Spleen (tissue), 11 donors: ENCODE measurements at regions not wholly inside any gene's neighbourhood (a gene's known extent, or its start where the extent isn't known, plus 50 kb on each side); places are given as distances from the start of the nearest gene placed in this dataset.

Experiments used
- DNase-seq: peaks from one replicate; pipeline ENCODE4 v3.0.0-alpha.2; 2020
- H3K27ac ChIP-seq, 8 donors: fragments of 200-600 bp; sonication (generic) in 7 of 8; 1 replicate in 4 of 8; 2 replicates in 4 of 8; pipeline versions ENCODE4 v1.5.0 to v1.8.0; 2016 to 2021; ENCODE audit warnings: inconsistent platforms in 4 of 8, mild to moderate bottlenecking in 4 of 8, moderate library complexity in 1 of 8
- H3K27me3 ChIP-seq, 7 donors: fragments of 200-600 bp; sonication (generic) in 6 of 7; replicated peaks in 1 of 7; 1 replicate in 4 of 7; 2 replicates in 3 of 7; pipeline versions ENCODE4 v1.5.0 to v1.8.0; 2016 to 2021; ENCODE audit warnings: inconsistent platforms in 3 of 7, mild to moderate bottlenecking in 1 of 7
- H3K36me3 ChIP-seq, 6 donors: fragments of 200-600 bp; sonication (generic) in 5 of 6; 1 replicate in 4 of 6; 2 replicates in 2 of 6; pipeline versions ENCODE4 v1.5.0 to v1.8.0; 2016 to 2021; ENCODE audit warnings: inconsistent platforms in 2 of 6
- H3K4me1 ChIP-seq, 6 donors: fragments of 200-600 bp; sonication (generic) in 5 of 6; 1 replicate in 3 of 6; 2 replicates in 3 of 6; pipeline versions ENCODE4 v1.5.0 to v1.8.0; 2016 to 2021; ENCODE audit warnings: inconsistent platforms in 3 of 6
- H3K4me3 ChIP-seq, 8 donors: fragments of 200-600 bp; sonication (generic) in 7 of 8; 1 replicate in 4 of 8; 2 replicates in 4 of 8; pipeline versions ENCODE4 v1.5.0 to v1.8.0; 2016 to 2021; ENCODE audit warnings: inconsistent platforms in 4 of 8, mild to moderate bottlenecking in 4 of 8, moderate library complexity in 2 of 8
- H3K9me3 ChIP-seq, 8 donors: fragments of 200-600 bp; sonication (generic) in 7 of 8; 1 replicate in 4 of 8; 2 replicates in 4 of 8; pipeline versions ENCODE4 v1.5.0 to v1.8.0; 2016 to 2021; ENCODE audit warnings: inconsistent platforms in 4 of 8
- CTCF ChIP-seq, 11 experiments: fragments of 200-600 bp in 7 of 11; fragments of 450-650 bp in 4 of 11; sonication (generic) in 4 of 11; IDR thresholded peaks in 8 of 11; conservative IDR thresholded peaks in 3 of 11; 1 replicate in 7 of 11; 2 replicates in 4 of 11; pipeline versions ENCODE4 v1.4.0 to v1.8.0; 2016 to 2021; ENCODE audit warnings: antibody characterized with exemption in 11 of 11, inconsistent platforms in 4 of 11, mild to moderate bottlenecking in 1 of 11
- POLR2A ChIP-seq, 3 donors: fragments of 450-650 bp; IDR thresholded peaks; one replicate each; pipeline ENCODE4 v1.5.1; 2017; ENCODE audit warnings: antibody characterized with exemption in 3 of 3, mild to moderate bottlenecking in 1 of 3
- POLR2AphosphoS5 ChIP-seq, 3 donors: sonication (generic); formaldehyde crosslinking; IDR thresholded peaks; one replicate each; pipeline ENCODE4 v1.5.1; 2017; ENCODE audit warnings: antibody characterized with exemption in 3 of 3
- WGBS, 5 donors: extraction: QIAGEN DNeasy Blood & Tissue Kit in 3 of 5; methylation state at CpG; one replicate each; pipeline versions ENCODE4 v1.1.5 to v1.1.7; 2013 to 2018; 5-methylcytosine and 5-hydroxymethylcytosine counted together
- intact Hi-C: fragments of 100-400 bp; cut with DNase I; formaldehyde crosslinking; loops from one replicate; pipeline ENCODE4 v1.15.0; 2023; ENCODE audit warnings: low total_unique reads
- donor health status: healthy with polysubstance abuse.
- donor health status: DM: no; HTN: no; CAD: no; lungs with moderate emphysema.
- donor health status: DM: no; HTN: no; CAD: no.
- donor health status: Bipolar disorder and iron deficiency.
- donor health status: healthy.
- donor health status: DM: no; HTN: no; CAD: no.
- donor health status: DM: yes; HTN: yes; CAD: no.

- intact Hi-C loops, result no loop called here
- no peaks in the 10 kb centered on the region for H3K27me3 ChIP-seq
- TF ChIP-seq POLR2AphosphoS5 (IDR thresholded peaks at IDR 0.05) (no peak), POLR2A (IDR thresholded peaks at IDR 0.05) (no peak), CTCF (IDR thresholded peaks at IDR 0.05 in 8 of 11, conservative IDR thresholded peaks at IDR 0.05 in 3 of 11) (no peak)
- H3K4me1 ChIP-seq, result peaks cover 0 to 23% (median 0%) of the 10 kb centered on the region in 6 donors
- DNase-seq, result no peak
- no peak overlapping the region for H3K27ac ChIP-seq
- H3K9me3 ChIP-seq, result no peaks in the 10 kb centered on the region
- no peak overlapping the region for H3K4me3 ChIP-seq
- WGBS, 5 donors, result 46 to 81% (median 71%) methylated on average over 1 of the region's 1 CpG
- no peaks in the 10 kb centered on the region for H3K36me3 ChIP-seq
Observed at GRCh38 chr21:25179116-25179515, 428.2 kb downstream of the MRPL39 start.

- no peak overlapping the region for H3K4me3 ChIP-seq
- TF ChIP-seq POLR2A (IDR thresholded peaks at IDR 0.05), result no peak
- TF ChIP-seq CTCF (IDR thresholded peaks at IDR 0.05 in 8 of 11, conservative IDR thresholded peaks at IDR 0.05 in 3 of 11), result no peak
- TF ChIP-seq POLR2AphosphoS5 (IDR thresholded peaks at IDR 0.05), result no peak
- peaks cover 0 to 23% (median 0%) of the 10 kb centered on the region in 6 donors for H3K4me1 ChIP-seq
- H3K9me3 ChIP-seq, result no peaks in the 10 kb centered on the region
- WGBS, 5 donors, result 59 to 69% (median 62%) methylated on average over 5 of the region's 5 CpGs
- intact Hi-C loops, result no loop called here
- peak overlapping the region in 2 of 8 donors; percentile 44 to 52 for H3K27ac ChIP-seq
- no peak for DNase-seq
- no peaks in the 10 kb centered on the region for H3K36me3 ChIP-seq
- no peaks in the 10 kb centered on the region for H3K27me3 ChIP-seq
Observed at GRCh38 chr21:25176637-25177412, 430.5 kb downstream of the MRPL39 start.

- no peak overlapping the region for H3K4me3 ChIP-seq
- intact Hi-C loops, result no loop called here
- TF ChIP-seq POLR2AphosphoS5 (IDR thresholded peaks at IDR 0.05) (no peak), POLR2A (IDR thresholded peaks at IDR 0.05) (no peak), CTCF (IDR thresholded peaks at IDR 0.05 in 8 of 11, conservative IDR thresholded peaks at IDR 0.05 in 3 of 11) (no peak)
- H3K9me3 ChIP-seq, result no peaks in the 10 kb centered on the region
- peak overlapping the region in 2 of 8 donors; percentile 44 to 52 for H3K27ac ChIP-seq
- peaks cover 0 to 23% (median 0%) of the 10 kb centered on the region in 6 donors for H3K4me1 ChIP-seq
- 69 to 81% (median 76%) methylated on average over 2 of the region's 2 CpGs for WGBS, 5 donors
- no peak for DNase-seq
- H3K27me3 ChIP-seq, result no peaks in the 10 kb centered on the region
- H3K36me3 ChIP-seq, result no peaks in the 10 kb centered on the region
Observed at GRCh38 chr21:25175938-25176337, 431.3 kb downstream of the MRPL39 start.

GRCh38 chr21:25171438-25171837 lies 435.8 kb downstream of the MRPL39 start:
- H3K4me3 ChIP-seq, result no peak overlapping the region
- intact Hi-C loops, result no loop called here

More at GRCh38 chr21:25171438-25171837, 435.8 kb downstream of the MRPL39 start:
- peaks cover 0 to 33% (median 22%) of the 10 kb centered on the region in 8 donors for H3K9me3 ChIP-seq
- TF ChIP-seq POLR2A (IDR thresholded peaks at IDR 0.05), result no peak
- no peak for TF ChIP-seq POLR2AphosphoS5 (IDR thresholded peaks at IDR 0.05)
- TF ChIP-seq CTCF (IDR thresholded peaks at IDR 0.05 in 8 of 11, conservative IDR thresholded peaks at IDR 0.05 in 3 of 11), result no peak
- no peaks in the 10 kb centered on the region for H3K27me3 ChIP-seq
- no peak overlapping the region for H3K27ac ChIP-seq
- no peaks in the 10 kb centered on the region for H3K36me3 ChIP-seq
- WGBS, 5 donors, result 56 to 85% (median 70%) methylated on average over 6 of the region's 6 CpGs
- H3K4me1 ChIP-seq, result peaks cover 0 to 15% (median 0%) of the 10 kb centered on the region in 6 donors
- no peak for DNase-seq
